HEK293 (cell line): ENCODE measurements at regions not wholly inside any gene's neighbourhood (a gene's known extent, or its start where the extent isn't known, plus 50 kb on each side); places are given as distances from the start of the nearest gene placed in this dataset.

Experiments
- KLF16 ChIP-seq: fragments of 450-650 bp; formaldehyde crosslinking; IDR thresholded peaks from 2 replicates; pipeline ENCODE4 v1.5.1; 2017; ENCODE audit warnings: missing biosample characterization, missing genetic modification characterization
- SP2 ChIP-seq: fragments of 450-650 bp; formaldehyde crosslinking; IDR thresholded peaks from 2 replicates; pipeline ENCODE4 v1.5.1; 2016; ENCODE audit warnings: missing biosample characterization, missing genetic modification characterization
- ZNF132 ChIP-seq: fragments of 450-650 bp; formaldehyde crosslinking; IDR thresholded peaks from 2 replicates; pipeline ENCODE4 v1.5.1; 2017; ENCODE audit warnings: missing biosample characterization, missing genetic modification characterization, borderline replicate concordance
- ZNF138 ChIP-seq: fragments of 450-650 bp; formaldehyde crosslinking; IDR thresholded peaks from 2 replicates; pipeline ENCODE4 v1.5.1; 2016; ENCODE audit warnings: missing biosample characterization, missing genetic modification characterization, borderline replicate concordance
- ZNF140 ChIP-seq: fragments of 450-650 bp; formaldehyde crosslinking; IDR thresholded peaks from 2 replicates; pipeline ENCODE4 v1.5.1; 2016; ENCODE audit warnings: missing biosample characterization, missing genetic modification characterization
- ZNF239 ChIP-seq: fragments of 450-650 bp; formaldehyde crosslinking; IDR thresholded peaks from 2 replicates; pipeline ENCODE4 v1.5.1; 2016; ENCODE audit warnings: missing biosample characterization, missing genetic modification characterization
- ZNF292 ChIP-seq: fragments of 450-650 bp; formaldehyde crosslinking; IDR thresholded peaks from 2 replicates; pipeline ENCODE4 v1.5.1; 2016; ENCODE audit warnings: low read depth, missing biosample characterization, missing genetic modification characterization, borderline replicate concordance
- ZNF530 ChIP-seq: fragments of 450-650 bp; formaldehyde crosslinking; IDR thresholded peaks from 2 replicates; pipeline ENCODE4 v1.5.1; 2016; ENCODE audit warnings: low read depth, missing biosample characterization, missing genetic modification characterization
- ZNF776 ChIP-seq: fragments of 450-650 bp; formaldehyde crosslinking; IDR thresholded peaks from 2 replicates; pipeline ENCODE4 v1.5.0; 2017; ENCODE audit warnings: missing biosample characterization, missing genetic modification characterization, borderline replicate concordance
- TF ChIP-seq, protein P1 (sequence below): fragments of 450-650 bp; formaldehyde crosslinking; IDR thresholded peaks from 2 replicates; pipeline ENCODE4 v1.5.1; 2016; ENCODE audit warnings: missing biosample characterization, missing genetic modification characterization
- TF ChIP-seq, protein P2 (sequence below): fragments of 450-650 bp; formaldehyde crosslinking; IDR thresholded peaks from 2 replicates; pipeline ENCODE4 v1.5.1; 2016; ENCODE audit warnings: missing biosample characterization, missing genetic modification characterization

DNA sequence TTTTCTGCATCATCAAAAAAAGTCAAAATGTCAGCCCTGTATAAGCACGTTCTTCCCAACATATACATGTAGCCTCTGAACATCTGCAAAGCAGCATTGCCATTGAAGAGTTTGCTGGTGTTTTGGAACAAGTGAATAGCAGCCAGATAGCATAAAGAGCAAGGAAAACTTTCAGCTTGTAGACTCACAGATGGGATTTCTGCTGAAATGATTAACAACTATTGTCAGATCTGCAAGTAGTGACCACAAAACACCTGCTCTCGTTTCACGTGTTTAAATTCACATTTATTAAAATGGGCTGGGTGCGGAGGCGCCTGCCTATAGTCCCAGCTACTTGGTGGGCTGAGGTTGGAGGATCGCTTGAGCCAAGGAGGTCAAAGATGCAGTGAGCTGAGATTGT is 123.7 kb downstream of the SPRY1 start:
- TF ChIP-seq, protein P1, sequence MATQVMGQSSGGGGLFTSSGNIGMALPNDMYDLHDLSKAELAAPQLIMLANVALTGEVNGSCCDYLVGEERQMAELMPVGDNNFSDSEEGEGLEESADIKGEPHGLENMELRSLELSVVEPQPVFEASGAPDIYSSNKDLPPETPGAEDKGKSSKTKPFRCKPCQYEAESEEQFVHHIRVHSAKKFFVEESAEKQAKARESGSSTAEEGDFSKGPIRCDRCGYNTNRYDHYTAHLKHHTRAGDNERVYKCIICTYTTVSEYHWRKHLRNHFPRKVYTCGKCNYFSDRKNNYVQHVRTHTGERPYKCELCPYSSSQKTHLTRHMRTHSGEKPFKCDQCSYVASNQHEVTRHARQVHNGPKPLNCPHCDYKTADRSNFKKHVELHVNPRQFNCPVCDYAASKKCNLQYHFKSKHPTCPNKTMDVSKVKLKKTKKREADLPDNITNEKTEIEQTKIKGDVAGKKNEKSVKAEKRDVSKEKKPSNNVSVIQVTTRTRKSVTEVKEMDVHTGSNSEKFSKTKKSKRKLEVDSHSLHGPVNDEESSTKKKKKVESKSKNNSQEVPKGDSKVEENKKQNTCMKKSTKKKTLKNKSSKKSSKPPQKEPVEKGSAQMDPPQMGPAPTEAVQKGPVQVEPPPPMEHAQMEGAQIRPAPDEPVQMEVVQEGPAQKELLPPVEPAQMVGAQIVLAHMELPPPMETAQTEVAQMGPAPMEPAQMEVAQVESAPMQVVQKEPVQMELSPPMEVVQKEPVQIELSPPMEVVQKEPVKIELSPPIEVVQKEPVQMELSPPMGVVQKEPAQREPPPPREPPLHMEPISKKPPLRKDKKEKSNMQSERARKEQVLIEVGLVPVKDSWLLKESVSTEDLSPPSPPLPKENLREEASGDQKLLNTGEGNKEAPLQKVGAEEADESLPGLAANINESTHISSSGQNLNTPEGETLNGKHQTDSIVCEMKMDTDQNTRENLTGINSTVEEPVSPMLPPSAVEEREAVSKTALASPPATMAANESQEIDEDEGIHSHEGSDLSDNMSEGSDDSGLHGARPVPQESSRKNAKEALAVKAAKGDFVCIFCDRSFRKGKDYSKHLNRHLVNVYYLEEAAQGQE, result no peak
- TF ChIP-seq KLF16 (tag by site-specific recombination) (no peak), ZNF530 (tag by site-specific recombination) (no peak), ZNF140 (no peak), ZNF138 (tag by site-specific recombination) (no peak), ZNF776 (no peak), ZNF132 (tag by site-specific recombination) (no peak), SP2 (tag by site-specific recombination) (no peak), ZNF239 (tag by site-specific recombination) (no peak), ZNF292 (no peak)
- TF ChIP-seq, protein P2, sequence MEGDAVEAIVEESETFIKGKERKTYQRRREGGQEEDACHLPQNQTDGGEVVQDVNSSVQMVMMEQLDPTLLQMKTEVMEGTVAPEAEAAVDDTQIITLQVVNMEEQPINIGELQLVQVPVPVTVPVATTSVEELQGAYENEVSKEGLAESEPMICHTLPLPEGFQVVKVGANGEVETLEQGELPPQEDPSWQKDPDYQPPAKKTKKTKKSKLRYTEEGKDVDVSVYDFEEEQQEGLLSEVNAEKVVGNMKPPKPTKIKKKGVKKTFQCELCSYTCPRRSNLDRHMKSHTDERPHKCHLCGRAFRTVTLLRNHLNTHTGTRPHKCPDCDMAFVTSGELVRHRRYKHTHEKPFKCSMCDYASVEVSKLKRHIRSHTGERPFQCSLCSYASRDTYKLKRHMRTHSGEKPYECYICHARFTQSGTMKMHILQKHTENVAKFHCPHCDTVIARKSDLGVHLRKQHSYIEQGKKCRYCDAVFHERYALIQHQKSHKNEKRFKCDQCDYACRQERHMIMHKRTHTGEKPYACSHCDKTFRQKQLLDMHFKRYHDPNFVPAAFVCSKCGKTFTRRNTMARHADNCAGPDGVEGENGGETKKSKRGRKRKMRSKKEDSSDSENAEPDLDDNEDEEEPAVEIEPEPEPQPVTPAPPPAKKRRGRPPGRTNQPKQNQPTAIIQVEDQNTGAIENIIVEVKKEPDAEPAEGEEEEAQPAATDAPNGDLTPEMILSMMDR (tag by site-specific recombination), result no peak
